Mucosa of gallbladder (tissue), 1 donor: ENCODE measurements at regions not wholly inside any gene's neighbourhood (a gene's known extent, or its start where the extent isn't known, plus 50 kb on each side); places are given as distances from the start of the nearest gene placed in this dataset.
"Not testable (repeated sequence)": the region's sequence is repeated elsewhere in the genome, so short reads cannot be mapped to it uniquely, and the experiment has no call there.

Source experiments
- DNase-seq: peaks from one replicate; pipeline ENCODE4 v3.0.0-alpha.2; 2020; ENCODE audit warnings: low spot score
- donor health status: DM: no; HTN: no; CAD: no.

DNA sequence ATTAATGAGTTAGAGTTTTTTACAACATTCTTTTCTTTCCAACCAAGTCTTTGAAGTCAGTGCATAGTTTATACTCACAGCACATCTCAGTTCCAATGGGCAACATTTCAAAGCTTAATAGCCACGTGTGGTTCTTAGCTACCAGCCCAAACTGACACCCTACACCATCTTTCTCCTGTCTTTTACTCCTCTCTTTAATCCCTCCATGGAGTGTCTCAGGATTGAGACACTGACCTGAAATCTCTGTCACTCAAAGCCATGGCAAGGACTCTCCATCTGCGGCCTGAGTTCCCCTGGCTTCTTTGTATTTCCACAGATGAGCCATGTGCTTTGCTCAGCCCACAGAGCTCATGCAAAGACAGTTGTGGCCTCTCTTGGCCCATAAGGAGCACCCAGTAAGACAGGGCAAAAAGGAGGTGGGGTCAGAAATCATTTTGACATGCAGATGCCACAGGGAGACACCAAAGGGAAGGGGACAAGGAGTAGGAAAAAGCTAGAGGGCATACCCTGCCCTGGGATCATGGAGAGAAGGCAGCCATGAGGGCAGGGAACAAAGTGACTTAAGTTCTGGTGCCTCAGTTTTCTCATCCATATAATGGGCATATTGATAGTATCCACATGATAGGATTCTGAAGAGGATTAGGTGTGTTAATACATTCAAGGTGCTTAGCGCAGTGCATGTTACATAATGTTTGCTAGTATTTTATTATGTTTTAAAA is 493.6 kb upstream of the PROK2 start:
- no peak for DNase-seq

DNA sequence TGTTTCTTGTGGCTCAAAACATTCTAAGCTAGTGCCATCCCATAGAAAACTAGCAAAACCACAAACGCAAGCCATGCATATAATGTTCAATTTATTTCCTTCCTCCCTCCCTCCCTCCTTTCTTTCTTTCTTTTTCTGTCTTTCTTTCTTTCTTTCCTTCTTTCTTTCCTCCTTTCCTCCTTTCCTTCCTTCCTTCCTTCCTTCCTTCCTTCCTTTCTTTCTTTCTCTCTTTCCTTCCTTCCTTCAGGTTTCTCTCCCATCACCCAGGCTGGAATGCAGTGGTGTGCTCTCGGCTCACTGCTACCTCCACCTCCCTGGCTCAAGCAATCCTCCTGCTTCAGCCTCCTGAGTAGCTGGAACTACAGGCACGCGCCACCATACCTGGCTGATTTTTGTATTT is 492.8 kb upstream of the PROK2 start:
- no peak for DNase-seq

DNA sequence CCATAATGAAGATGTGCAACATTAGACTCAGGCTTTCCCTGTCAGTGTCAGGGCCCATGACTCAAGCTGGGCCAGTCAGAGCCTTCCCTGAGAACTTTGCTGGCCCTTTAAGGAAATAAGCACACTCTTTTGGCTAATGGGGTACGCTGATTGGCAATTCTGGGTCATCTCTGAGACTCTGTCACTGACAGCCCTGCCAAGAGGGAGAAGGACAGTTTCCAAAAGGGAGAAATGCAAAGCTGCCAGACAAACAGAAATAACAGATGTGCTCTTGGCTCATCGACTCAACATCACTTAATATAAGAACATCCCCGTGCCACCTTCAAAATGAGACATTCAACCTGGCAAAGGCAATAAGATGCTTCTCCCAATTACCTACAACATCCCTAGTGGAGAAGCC is 491.9 kb upstream of the PROK2 start:
- no peak for DNase-seq

DNA sequence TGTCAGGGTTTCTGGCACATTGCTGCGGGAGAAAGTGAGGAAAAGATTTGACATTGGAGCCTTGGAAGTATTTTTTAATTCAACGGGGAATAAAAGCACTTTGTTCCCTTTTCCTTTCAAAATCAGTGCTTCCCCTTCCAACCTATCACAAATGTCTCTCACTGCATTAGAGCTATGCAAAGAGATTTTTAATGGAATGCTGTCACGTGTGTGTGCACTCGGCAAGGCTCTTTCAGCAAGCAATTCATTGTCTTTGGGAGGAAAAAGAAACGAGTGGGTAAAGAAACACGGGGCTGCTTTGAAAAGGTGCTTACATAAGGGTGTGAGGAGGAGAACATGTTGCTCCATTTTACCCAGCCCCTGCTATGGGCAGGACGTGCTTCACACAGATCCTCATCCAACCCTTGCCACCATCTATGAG is 490.4 kb upstream of the PROK2 start:
- no peak for DNase-seq

DNA sequence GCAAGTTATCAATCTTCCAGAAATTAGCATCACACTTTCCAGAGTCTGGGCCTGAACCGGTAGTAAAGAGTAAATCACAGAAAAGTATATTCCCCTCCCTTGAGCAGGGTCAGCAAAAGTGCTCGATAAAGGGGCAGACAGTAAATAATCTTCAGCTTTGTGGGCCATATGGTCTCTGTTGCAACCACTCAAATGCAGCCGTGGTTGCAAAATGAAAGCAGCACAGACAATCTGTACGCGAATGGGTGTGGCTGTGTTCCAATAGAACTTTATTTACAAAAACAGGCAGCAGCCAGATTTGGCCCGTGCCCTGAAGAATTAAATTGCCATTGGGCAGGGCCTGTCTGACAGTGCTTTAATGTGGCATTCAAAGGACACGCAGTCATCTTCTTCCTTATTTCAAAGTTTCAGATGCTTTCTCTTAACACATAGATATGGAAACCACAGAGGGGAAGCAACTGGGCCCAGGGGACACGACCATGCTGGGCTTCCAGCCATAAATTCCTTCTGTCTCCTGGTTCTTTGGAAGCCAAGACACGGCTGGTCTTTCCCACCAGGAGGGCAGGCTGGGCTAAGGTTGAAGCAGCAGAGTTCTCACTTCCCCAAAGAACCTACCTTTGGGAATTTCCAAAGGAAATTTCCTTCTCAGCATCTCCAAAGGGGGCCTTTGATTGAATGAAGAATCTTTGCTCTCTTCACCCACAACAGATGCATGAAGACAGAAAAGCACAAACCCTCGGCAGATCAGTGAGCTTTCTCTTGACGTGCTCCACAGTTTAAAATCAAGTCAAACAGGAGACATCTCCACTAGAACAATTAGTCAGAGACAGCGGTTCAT is 489.8 kb upstream of the PROK2 start:
- DNase-seq, result peak; percentile 34

DNA sequence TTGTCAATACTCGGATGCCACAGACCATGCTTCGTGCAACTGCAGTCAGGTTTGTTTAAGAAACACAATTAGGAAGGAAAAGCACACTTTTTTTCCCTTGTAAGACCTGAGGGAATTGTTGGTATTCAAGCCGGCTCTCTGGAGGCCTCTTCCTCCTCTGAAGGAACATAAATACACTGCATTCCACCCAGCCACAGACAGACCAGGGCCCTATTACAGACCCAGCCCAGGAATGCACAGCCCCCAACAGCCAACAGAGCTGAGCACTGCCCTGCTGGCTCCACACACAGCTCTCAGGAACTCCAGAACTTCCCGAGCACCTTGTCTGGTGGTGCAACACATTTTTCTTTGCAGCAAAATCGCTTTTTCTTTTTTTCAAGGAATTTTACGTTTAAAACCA is 488.7 kb upstream of the PROK2 start:
- DNase-seq, result no peak

DNA sequence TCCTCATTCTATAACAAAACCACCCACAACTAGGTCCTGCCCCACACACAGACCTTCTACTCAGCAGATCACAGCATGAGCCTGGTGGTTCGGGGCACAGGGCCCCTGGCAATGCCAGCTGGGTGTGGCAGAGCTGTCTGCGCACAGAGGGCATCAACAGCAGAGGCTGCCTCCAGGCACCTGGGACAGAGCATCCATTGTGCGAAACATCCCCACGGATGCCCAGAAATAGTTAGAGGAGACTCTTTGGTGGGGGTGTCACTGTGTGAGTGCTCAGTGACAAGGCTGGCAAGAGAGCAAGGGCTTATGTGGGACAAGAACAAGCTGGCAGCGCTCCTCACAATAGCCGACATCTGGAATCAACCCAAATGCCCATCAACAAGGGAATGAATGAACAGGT is 487.4 kb upstream of the PROK2 start:
- no peak for DNase-seq

DNA sequence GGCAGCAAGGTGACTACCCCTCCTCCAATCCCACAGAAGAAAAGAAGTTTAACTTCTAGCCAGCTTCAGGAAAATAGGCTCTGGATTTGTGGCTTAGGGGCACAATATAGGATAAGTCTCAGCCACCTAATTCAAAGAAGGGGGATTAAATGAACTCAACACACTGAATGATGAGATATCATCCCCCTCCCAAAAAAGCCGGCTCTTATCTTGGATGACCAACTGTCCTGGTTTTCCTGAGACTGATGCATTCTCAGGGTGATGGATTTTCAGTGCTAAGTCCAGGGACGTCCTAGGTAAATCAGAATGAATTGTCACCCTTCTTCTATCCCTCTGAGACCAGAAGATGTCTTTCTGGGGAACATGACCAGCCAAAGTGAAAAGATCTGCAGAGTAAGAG is 487.0 kb upstream of the PROK2 start:
- DNase-seq, result no peak

DNA sequence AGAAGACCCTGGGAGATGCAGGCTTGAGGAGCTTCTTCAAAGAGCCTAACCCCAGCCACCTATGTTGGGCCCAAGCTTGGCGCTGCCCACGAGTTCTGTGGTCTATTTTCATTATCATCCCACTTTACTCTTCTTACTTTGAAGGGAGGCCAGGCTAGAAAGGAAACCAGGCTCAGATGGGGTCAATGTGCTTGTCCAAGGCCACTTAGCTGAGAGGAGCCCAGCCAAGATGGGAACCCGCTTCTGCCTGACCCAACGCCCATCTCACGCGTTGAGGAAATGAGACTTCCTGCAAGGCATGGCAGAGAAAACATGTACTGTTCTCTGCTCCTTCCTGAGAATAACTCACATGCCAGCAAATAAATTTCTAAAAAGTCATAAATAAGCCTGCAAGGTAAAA is 486.3 kb upstream of the PROK2 start:
- DNase-seq, result no peak

DNA sequence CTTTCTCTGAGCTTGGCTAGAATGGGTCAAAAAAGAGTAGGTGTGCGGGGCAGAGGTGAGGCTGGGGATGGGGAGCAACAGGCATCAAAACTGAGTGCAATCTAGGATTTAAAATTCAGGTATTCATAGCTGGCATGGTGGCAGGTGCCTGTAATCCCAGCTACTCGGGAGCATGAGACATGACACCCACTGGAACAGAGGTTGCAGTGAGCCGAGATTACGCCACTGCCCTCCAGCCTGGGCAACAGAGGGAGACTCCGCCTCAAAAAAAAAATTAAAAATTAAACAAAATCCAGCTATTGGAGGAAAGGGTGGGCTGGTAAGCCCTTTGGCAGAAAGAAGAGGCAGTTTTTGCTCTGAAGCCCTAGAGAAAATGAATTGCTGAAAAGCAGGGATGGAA is 485.8 kb upstream of the PROK2 start:
- no peak for DNase-seq

DNA sequence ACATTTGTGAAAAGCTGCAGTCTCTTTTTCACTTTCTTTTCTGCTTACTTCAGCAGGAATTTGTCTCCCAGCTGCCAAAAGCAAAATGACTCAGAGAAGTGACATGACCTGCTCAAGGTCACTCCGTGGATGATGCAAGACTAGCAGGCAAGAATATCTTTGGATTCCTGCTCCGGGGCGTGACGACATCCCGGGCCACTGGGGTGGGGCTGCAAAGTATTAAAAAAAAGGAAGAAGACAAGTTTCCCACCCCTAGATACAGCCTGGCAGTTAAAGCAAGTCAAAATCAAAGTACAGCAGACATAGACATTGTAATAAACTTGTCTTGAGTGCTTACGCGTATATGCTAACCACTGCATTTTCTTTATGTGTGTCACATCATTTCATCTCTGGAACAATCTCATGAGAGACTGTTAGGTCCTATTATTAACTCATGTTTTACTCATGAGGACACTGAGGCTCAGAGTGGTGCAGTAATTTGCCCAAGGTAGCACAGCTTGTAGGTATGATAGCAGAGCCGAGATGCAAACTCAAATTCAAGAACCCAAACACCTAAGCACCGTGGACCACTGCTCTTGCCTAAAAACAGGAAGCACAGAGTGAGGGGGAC is 485.2 kb upstream of the PROK2 start:
- DNase-seq, result peak; percentile 92

DNA sequence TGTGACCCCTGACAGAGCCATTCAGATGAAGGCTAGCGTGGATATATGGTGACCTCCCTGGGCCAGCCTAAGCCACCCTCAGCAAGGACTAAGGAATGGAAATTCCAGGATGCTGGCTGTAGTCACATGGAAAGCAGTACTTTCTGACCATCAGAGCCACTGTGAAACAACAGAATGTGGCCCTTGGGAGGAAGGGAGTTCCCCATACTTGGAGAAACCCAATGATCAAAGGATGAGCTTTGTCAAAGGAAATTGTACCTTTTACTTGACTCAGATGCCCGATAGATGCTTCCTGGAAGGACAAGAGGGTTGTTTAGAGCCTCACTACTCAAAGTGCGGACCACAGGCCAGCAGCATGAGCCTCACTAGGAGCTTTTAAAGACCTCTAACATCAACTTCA is 484.5 kb upstream of the PROK2 start:
- DNase-seq, result no peak

DNA sequence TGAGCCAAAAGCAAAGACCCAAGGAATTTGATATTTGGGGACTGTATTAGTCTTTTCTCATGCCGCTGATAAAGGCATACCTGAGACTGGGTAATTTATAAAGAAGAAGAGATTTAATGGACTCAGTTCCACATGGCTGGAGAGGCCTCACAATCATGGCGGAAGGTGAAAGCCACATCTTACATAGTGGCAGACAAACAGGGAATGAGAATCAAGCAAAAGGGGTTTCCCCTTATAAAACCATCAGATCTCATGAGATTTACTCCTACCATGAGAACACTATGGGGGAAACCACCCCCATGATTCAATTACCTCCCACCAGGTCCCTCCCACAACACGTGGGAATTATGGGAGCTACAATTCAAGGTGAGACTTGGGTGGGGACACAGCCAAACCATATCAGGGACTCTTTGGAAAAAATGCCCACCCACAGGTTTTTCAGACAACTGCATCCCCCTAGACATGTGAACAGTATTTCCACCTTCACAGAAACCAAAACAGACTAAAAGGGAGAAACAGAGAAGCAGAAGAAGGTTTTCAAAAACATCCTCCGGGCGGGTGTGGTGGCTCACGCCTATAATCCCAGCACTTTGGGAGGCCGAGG is 482.1 kb upstream of the PROK2 start:
- not testable (repeated sequence) for DNase-seq

DNA sequence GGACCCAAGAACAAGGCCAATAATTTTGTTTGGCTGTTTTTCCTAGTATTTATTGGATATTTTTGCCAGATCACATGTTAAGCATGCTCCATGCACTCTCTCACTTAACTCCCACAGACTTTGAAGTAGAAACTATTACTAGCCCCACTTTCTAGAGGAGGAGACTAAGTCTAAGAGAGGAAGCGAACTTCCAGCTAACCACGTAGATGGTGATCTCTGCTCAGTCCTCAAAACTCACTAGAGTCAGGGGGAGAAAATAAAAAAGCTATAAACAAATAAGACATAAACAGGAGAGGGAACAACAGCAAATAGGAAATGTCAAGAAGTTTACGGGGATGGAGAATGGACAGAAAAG is 481.0 kb upstream of the PROK2 start:
- no peak for DNase-seq

DNA sequence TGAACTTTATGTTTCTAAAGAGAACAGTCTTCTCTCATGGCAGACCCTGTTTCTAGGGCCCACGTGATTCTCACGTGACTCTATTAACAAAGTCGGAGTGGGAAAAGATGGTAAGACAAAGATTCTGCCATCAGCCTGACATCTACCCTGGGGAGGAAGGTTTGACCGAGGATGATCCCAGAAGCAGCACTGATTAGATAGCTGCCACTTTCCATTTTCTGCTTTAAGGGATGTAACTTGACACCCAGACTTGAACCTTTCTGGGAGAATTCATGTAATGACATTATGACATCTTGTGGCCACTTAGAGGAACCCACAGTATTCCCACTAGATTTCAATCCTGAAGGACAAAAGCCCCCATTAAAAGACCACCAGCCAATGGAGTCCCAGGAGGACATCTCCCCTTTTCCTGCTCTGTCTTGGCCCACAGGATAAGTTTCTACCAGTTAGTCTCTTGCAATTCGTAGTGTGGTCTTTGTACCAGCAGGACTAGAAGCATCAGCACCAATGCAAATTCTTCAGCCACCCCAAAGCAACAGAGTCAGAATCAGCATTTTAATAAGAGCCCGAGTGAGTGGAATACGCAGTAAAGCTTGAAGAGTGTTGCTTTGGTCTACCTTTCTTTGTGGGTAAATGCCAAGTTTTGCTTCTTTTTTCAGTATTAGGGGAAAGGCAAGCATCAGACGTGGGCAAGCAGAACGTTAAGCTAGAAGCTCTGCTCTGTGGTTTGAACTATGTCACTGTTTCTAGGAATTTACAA is 480.5 kb upstream of the PROK2 start:
- DNase-seq, result no peak

DNA sequence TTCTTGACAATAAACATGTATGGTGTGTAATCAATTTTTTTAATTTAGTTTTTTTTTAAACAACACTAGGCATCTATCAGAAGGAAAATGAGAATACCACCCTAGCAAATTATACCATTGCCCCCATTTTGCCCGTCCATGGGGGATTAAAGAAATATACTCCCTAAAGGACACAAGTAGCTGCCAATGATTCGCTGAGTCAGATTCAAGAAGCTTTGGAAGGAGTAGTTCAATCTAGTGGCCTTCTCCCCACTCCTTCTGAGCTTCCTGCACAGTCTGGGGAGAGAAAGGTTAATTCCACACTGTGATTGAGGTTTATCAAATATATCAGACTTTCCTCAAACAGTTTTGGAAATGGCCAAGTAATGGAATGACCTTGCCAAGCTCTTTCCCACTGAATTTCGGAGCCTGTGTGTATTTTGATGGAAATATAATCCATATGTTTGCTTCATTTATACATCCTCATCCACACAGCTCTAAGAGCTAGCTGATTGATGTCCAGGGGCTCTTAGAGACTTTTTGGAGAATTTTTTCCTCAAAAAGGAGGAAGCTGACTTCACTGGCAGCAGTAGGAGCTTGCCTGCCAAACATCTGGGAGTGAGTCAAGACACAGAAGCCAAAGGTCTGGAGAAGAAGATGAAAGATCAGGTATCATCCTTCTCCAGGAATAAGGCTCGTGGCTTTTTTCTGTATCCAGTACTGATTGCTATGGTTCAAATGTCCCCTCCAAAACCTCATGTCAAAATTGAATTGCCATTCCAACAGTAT is 478.5 kb upstream of the PROK2 start:
- DNase-seq, result no peak

DNA sequence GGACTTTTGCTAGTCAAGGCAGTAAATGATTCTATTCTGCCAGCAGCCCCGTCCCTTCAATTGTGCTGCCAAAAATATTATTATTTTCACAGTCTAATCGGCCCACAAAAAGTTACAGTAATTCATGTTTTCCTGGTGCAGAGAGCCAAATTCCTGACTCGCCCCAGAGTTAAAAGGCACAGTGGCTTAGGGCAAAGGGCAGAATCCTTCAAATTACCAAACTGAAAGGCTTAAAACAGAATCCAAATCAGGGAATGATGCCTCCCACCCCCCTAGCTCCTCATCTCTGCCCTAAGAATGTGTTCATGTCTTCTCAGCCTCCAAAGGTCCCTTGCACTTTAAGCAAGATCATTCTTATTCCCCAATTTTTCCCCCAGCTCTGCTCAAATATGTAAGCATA is 477.8 kb upstream of the PROK2 start:
- DNase-seq, result no peak

DNA sequence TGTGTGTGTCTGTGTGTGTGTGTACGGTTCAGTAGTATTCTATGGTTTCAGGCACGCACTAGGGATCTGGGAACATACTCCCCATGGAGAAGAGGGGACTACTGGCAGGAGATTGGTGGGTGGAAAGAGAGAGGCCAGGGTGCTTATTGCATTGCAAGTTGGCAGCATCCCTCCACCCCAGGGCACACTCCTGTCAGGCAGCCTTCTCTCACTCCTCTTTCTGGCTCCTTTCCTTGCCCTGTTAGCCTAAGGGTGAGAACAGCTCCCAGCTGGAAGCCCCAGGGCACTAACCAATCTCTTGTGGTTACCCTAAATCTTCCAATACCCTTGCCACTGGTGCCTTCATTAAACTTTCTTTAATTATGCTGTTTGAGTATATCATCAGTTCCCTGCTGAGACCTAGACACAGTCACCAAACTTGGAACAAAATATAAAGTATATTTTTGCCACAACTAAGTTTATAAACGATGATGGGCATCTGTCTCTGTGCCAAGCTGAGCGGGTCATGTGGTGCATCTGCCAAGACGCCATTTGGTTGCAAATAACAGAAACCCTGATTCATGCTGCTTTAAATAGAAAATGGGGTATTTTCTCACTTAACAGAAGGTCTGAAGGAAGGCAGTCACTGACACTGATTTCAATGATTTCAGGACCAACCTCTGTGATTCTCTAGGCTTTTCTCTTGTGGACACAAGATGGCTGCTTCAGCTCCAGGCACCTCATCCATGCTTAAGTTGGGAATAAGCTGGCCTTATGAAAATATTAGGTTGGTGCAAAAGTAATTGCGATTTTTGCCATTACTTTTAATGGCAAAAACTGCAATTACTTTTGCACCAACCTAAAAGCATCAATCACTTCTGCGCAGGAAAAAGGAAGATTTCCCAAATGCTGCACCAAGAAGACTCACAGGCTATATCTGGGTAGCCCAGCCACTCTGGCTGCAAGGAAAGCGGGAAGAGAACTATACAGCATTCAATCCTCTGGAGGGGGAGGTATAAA is 476.9 kb upstream of the PROK2 start:
- no peak for DNase-seq

DNA sequence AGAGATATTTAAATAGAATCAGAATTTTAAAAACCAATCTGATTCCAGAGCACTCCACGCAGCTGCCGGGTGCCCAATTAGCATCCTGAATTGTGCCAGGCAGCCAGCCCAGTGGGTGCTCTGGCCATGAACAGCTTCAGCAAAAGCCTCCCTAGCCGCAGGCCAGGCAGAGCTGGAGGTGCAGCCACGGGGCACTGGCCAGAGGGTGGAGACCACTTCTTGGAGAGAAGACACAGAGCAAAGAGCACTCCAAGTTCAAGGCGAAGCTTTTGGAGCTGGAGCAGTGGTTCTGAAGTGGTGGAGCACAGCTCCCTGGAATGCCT is 475.6 kb upstream of the PROK2 start:
- no peak for DNase-seq
